ENCODE measurements at regions not wholly inside any gene's neighbourhood (a gene's known extent, or its start where the extent isn't known, plus 50 kb on each side); places are given as distances from the start of the nearest gene placed in this dataset.

GRCh38 chr13:109593230-109593629 is 193.2 kb downstream of the IRS2 start:
- no peak for DNase-seq

- DNase-seq: no peak
Measured at GRCh38 chr13:109592770-109593169, 193.6 kb downstream of the IRS2 start.

- DNase-seq: no peak
Measured at GRCh38 chr13:109587689-109588088, 198.7 kb downstream of the IRS2 start.

GRCh38 chr13:109586509-109587346 is 199.7 kb downstream of the IRS2 start:
- no peak for DNase-seq

- DNase-seq: no peak
Measured at GRCh38 chr13:109584844-109585361, 201.5 kb downstream of the IRS2 start.

GRCh38 chr13:109577191-109577700 is 209.1 kb downstream of the IRS2 start:
- DNase-seq: no peak

- peak; percentile 85 for DNase-seq
Measured at GRCh38 chr13:109576331-109576813, 210.0 kb downstream of the IRS2 start.

GRCh38 chr13:109575821-109576220 is 210.6 kb downstream of the IRS2 start:
- peak; percentile 31 for DNase-seq

GRCh38 chr13:109572389-109572788 is 214.0 kb downstream of the IRS2 start:
- no peak for DNase-seq

GRCh38 chr13:109569958-109570711 is 216.2 kb downstream of the IRS2 start:
- no peak for DNase-seq

GRCh38 chr13:109568339-109568818 is 218.0 kb downstream of the IRS2 start:
- no peak for DNase-seq

GRCh38 chr13:109567315-109567714 is 219.1 kb downstream of the IRS2 start:
- no peak for DNase-seq

GRCh38 chr13:109565877-109566276 is 220.5 kb downstream of the IRS2 start:
- DNase-seq: no peak

- DNase-seq: no peak
Measured at GRCh38 chr13:109548374-109548773, 238.0 kb downstream of the IRS2 start.

- no peak for DNase-seq
Measured at GRCh38 chr13:109547942-109548341, 238.4 kb downstream of the IRS2 start.

- no peak for DNase-seq
Measured at GRCh38 chr13:109545931-109546330, 240.5 kb downstream of the IRS2 start.

GRCh38 chr13:109541081-109541480 is 245.3 kb downstream of the IRS2 start:
- no peak for DNase-seq

- no peak for DNase-seq
Measured at GRCh38 chr13:109537584-109537983, 248.8 kb downstream of the IRS2 start.

- DNase-seq: no peak
Measured at GRCh38 chr13:109533350-109533749, 253.0 kb downstream of the IRS2 start.

GRCh38 chr13:109529964-109530363 is 256.4 kb downstream of the IRS2 start:
- DNase-seq: no peak

- no peak for DNase-seq
Measured at GRCh38 chr13:109521719-109522118, 264.7 kb downstream of the IRS2 start.

GRCh38 chr13:109517517-109517916 is 268.9 kb downstream of the IRS2 start:
- no peak for DNase-seq

GRCh38 chr13:109516186-109516585 is 270.2 kb downstream of the IRS2 start:
- no peak for DNase-seq

Data from NCI-H2029 (cell line).